ENCODE measurements at regions not wholly inside any gene's neighbourhood (a gene's known extent, or its start where the extent isn't known, plus 50 kb on each side); places are given as distances from the start of the nearest gene placed in this dataset.

- DNase-seq (ENCODE audit: low read depth in 1 of 2, low spot score in 1 of 2), result no peak
These were observed 130.6 kb downstream of the SMAD6 start for GRCh38 chr15:66832664-66833063.

GRCh38 chr15:66833371-66833770 lies 131.3 kb downstream of the SMAD6 start:
- DNase-seq (ENCODE audit: low read depth in 1 of 2, low spot score in 1 of 2), result no peak

GRCh38 chr15:66833803-66834202 lies 131.8 kb downstream of the SMAD6 start:
- no peak for DNase-seq (ENCODE audit: low read depth in 1 of 2, low spot score in 1 of 2)

GRCh38 chr15:66834881-66835878 lies 133.1 kb downstream of the SMAD6 start:
- no peak for DNase-seq (ENCODE audit: low read depth in 1 of 2, low spot score in 1 of 2)

GRCh38 chr15:66836231-66837030 lies 134.4 kb downstream of the SMAD6 start:
- no peak for DNase-seq (ENCODE audit: low read depth in 1 of 2, low spot score in 1 of 2)

- no peak for DNase-seq (ENCODE audit: low read depth in 1 of 2, low spot score in 1 of 2)
These were observed 136.2 kb downstream of the SMAD6 start for GRCh38 chr15:66838202-66838601.

- no peak for DNase-seq (ENCODE audit: low read depth in 1 of 2, low spot score in 1 of 2)
These were observed 136.7 kb downstream of the SMAD6 start for GRCh38 chr15:66838671-66839239.

- DNase-seq (ENCODE audit: low read depth in 1 of 2, low spot score in 1 of 2), result no peak
These were observed 137.6 kb downstream of the SMAD6 start for GRCh38 chr15:66839506-66840112.

GRCh38 chr15:66840615-66841390 lies 138.8 kb downstream of the SMAD6 start:
- DNase-seq (ENCODE audit: low read depth in 1 of 2, low spot score in 1 of 2), result no peak

GRCh38 chr15:66841953-66842681 lies 140.1 kb downstream of the SMAD6 start:
- DNase-seq (ENCODE audit: low read depth in 1 of 2, low spot score in 1 of 2), result no peak

- no peak for DNase-seq (ENCODE audit: low read depth in 1 of 2, low spot score in 1 of 2)
These were observed 140.8 kb downstream of the SMAD6 start for GRCh38 chr15:66842710-66843441.

GRCh38 chr15:66843581-66843980 lies 141.5 kb downstream of the SMAD6 start:
- no peak for DNase-seq (ENCODE audit: low read depth in 1 of 2, low spot score in 1 of 2)

GRCh38 chr15:66844041-66844746 lies 142.2 kb downstream of the SMAD6 start:
- DNase-seq (ENCODE audit: low read depth in 1 of 2, low spot score in 1 of 2), result no peak

- DNase-seq (ENCODE audit: low read depth in 1 of 2, low spot score in 1 of 2), result no peak
These were observed 142.7 kb downstream of the SMAD6 start for GRCh38 chr15:66844747-66845145.

- no peak for DNase-seq (ENCODE audit: low read depth in 1 of 2, low spot score in 1 of 2)
These were observed 143.3 kb downstream of the SMAD6 start for GRCh38 chr15:66845266-66845785.

GRCh38 chr15:66846031-66846430 lies 144.0 kb downstream of the SMAD6 start:
- no peak for DNase-seq (ENCODE audit: low read depth in 1 of 2, low spot score in 1 of 2)

GRCh38 chr15:66846811-66847210 lies 144.8 kb downstream of the SMAD6 start:
- DNase-seq (ENCODE audit: low read depth in 1 of 2, low spot score in 1 of 2), result no peak

GRCh38 chr15:66847565-66847991 lies 145.5 kb downstream of the SMAD6 start:
- no peak for DNase-seq (ENCODE audit: low read depth in 1 of 2, low spot score in 1 of 2)
